ENCODE measurements at regions not wholly inside any gene's neighbourhood (a gene's known extent, or its start where the extent isn't known, plus 50 kb on each side); places are given as distances from the start of the nearest gene placed in this dataset.
"Not testable (repeated sequence)": the region's sequence is repeated elsewhere in the genome, so short reads cannot be mapped to it uniquely, and the experiment has no call there.

DNA sequence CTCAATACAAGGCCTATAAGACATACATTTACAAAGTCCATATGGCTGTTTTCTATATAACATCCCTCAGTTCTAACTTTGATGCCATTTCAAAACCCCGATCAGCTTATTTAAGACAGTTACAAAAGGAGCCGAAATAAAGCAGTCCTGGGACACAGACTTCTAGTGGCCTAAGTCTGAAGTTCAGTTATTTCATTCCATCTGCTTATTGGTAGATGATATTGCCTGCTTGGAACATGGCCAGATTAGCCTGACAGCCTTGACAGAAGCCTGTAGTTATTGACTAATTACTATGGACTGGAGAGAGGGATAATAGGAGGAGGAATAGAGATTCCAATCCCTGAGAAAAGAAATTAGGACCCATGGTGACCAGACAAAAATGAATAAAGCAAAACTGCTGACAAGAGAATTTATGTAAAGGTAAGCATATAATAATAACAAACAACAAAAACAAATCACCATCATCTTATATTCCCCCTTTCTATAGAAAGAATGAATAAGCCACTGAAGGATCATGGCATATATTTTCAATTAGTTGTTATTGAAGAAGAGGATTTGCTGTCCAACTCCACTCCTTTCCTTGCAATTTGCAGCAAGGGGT, 206.3 kb upstream of the TOM1L1 start:
- no peak overlapping the region for H2AFZ ChIP-seq
- H3K36me3 ChIP-seq (ENCODE audit: control insufficient read depth, insufficient read depth, low read length): no peaks in the 10 kb centered on the region
- no peak overlapping the region for H3K4me2 ChIP-seq (ENCODE audit: low read length)

GRCh38 chr17:54712798-54713197, 187.9 kb upstream of the TOM1L1 start:
- H3K36me3 ChIP-seq (ENCODE audit: control insufficient read depth, insufficient read depth, low read length); H3K4me1 ChIP-seq; H3K9me3 ChIP-seq (ENCODE audit: control insufficient read depth, low read length); H3K79me2 ChIP-seq; H3K27ac ChIP-seq; H3K4me2 ChIP-seq (ENCODE audit: low read length); H2AFZ ChIP-seq; H3K9ac ChIP-seq; H3K27me3 ChIP-seq (ENCODE audit: control insufficient read depth, insufficient read depth, low read length); H3K4me3 ChIP-seq (ENCODE audit: low read depth, low read length): not testable (repeated sequence)

More for the DNA sequence above, 206.3 kb upstream of the TOM1L1 start:
- no peaks in the 10 kb centered on the region for H3K9me3 ChIP-seq (ENCODE audit: control insufficient read depth, low read length)
- H3K27ac ChIP-seq: no peak overlapping the region
- TF ChIP-seq, protein P1, sequence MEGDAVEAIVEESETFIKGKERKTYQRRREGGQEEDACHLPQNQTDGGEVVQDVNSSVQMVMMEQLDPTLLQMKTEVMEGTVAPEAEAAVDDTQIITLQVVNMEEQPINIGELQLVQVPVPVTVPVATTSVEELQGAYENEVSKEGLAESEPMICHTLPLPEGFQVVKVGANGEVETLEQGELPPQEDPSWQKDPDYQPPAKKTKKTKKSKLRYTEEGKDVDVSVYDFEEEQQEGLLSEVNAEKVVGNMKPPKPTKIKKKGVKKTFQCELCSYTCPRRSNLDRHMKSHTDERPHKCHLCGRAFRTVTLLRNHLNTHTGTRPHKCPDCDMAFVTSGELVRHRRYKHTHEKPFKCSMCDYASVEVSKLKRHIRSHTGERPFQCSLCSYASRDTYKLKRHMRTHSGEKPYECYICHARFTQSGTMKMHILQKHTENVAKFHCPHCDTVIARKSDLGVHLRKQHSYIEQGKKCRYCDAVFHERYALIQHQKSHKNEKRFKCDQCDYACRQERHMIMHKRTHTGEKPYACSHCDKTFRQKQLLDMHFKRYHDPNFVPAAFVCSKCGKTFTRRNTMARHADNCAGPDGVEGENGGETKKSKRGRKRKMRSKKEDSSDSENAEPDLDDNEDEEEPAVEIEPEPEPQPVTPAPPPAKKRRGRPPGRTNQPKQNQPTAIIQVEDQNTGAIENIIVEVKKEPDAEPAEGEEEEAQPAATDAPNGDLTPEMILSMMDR (IDR thresholded peaks at IDR 0.05): no peak
- no peaks in the 10 kb centered on the region for H3K79me2 ChIP-seq
- no peaks in the 10 kb centered on the region for H3K4me1 ChIP-seq
- H3K4me3 ChIP-seq (ENCODE audit: low read depth, low read length): no peak overlapping the region
- no peak overlapping the region for H3K9ac ChIP-seq
- H3K27me3 ChIP-seq (ENCODE audit: control insufficient read depth, insufficient read depth, low read length): no peaks in the 10 kb centered on the region

- Histone ChIP-seq H3K9ac (no peak overlapping the region), H3K27me3 (ENCODE audit: control insufficient read depth, insufficient read depth, low read length) (no peaks in the 10 kb centered on the region), H3K36me3 (ENCODE audit: control insufficient read depth, insufficient read depth, low read length) (no peaks in the 10 kb centered on the region), H3K4me2 (ENCODE audit: low read length) (no peak overlapping the region), H3K9me3 (ENCODE audit: control insufficient read depth, low read length) (no peaks in the 10 kb centered on the region), H3K4me1 (no peaks in the 10 kb centered on the region), H3K79me2 (no peaks in the 10 kb centered on the region), H3K4me3 (ENCODE audit: low read depth, low read length) (no peak overlapping the region), H2AFZ (no peak overlapping the region), H3K27ac (no peak overlapping the region)
- TF ChIP-seq, protein P1 (IDR thresholded peaks at IDR 0.05): no peak
These were observed 182.4 kb upstream of the TOM1L1 start for GRCh38 chr17:54718286-54718685.

- Histone ChIP-seq H3K4me3 (ENCODE audit: low read depth, low read length) (no peak overlapping the region), H3K4me2 (ENCODE audit: low read length) (no peak overlapping the region), H3K9ac (no peak overlapping the region), H3K27me3 (ENCODE audit: control insufficient read depth, insufficient read depth, low read length) (no peaks in the 10 kb centered on the region), H3K36me3 (ENCODE audit: control insufficient read depth, insufficient read depth, low read length) (no peaks in the 10 kb centered on the region), H2AFZ (no peak overlapping the region), H3K4me1 (no peaks in the 10 kb centered on the region), H3K79me2 (no peaks in the 10 kb centered on the region), H3K9me3 (ENCODE audit: control insufficient read depth, low read length) (no peaks in the 10 kb centered on the region), H3K27ac (no peak overlapping the region)
- TF ChIP-seq, protein P1 (IDR thresholded peaks at IDR 0.05): no peak
These were observed 173.0 kb upstream of the TOM1L1 start for GRCh38 chr17:54727624-54728023.

- no peaks in the 10 kb centered on the region for H3K9me3 ChIP-seq (ENCODE audit: control insufficient read depth, low read length)
- TF ChIP-seq, protein P1 (IDR thresholded peaks at IDR 0.05): no peak
- H3K27ac ChIP-seq: no peak overlapping the region
- H3K27me3 ChIP-seq (ENCODE audit: control insufficient read depth, insufficient read depth, low read length): no peaks in the 10 kb centered on the region
- H3K4me3 ChIP-seq (ENCODE audit: low read depth, low read length): no peak overlapping the region
- H2AFZ ChIP-seq: no peak overlapping the region
- H3K4me2 ChIP-seq (ENCODE audit: low read length): no peak overlapping the region
- H3K79me2 ChIP-seq: no peaks in the 10 kb centered on the region
- no peaks in the 10 kb centered on the region for H3K36me3 ChIP-seq (ENCODE audit: control insufficient read depth, insufficient read depth, low read length)
- no peak overlapping the region for H3K9ac ChIP-seq
- peaks cover 3% of the 10 kb centered on the region for H3K4me1 ChIP-seq
These were observed 164.1 kb upstream of the TOM1L1 start for GRCh38 chr17:54736573-54736972.

Measured in parathyroid adenoma (tissue), 2 donors.